ENCODE measurements at regions not wholly inside any gene's neighbourhood (a gene's known extent, or its start where the extent isn't known, plus 50 kb on each side); places are given as distances from the start of the nearest gene placed in this dataset.

DNA sequence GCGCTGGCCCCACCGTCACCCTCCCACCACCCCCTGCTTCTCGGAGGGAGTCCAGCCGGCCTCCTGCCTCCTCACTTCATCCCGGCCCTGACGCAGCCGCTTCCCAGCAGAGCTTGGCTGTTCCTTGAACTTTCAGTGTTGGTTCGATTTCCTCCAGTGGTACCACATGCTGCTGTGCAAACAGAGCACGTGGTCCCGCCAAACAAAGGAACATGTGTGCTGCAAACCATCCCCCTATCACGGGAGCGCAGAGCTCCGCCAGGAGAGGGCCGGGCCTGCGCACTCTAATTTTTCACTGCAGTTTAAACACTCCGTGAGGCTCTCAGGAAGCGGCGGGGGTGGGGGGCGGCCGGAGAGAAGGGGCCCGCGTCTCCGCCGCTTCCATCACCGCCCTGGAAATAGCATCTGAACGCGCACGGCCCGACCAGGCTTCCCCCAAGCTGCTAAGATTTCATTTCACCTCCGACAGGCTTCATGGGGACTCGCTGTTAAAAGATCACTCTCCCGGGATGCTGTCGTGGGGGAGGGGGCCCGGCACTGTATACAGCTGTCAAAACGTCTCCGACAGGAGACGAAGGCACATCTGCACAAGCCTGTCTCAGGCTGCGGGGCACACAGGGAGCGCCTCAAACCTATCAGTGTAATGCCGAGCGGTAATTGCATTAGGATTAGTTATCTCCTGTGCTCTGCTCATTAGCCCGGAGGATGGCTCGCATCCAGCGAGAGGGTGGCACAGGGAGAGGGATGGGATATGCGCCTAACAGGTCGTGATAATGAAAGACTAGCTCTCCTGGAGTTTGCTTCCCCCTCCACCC, 269.9 kb upstream of the SORL1-AS1 start (continued):
- TF ChIP-seq, protein P1, sequence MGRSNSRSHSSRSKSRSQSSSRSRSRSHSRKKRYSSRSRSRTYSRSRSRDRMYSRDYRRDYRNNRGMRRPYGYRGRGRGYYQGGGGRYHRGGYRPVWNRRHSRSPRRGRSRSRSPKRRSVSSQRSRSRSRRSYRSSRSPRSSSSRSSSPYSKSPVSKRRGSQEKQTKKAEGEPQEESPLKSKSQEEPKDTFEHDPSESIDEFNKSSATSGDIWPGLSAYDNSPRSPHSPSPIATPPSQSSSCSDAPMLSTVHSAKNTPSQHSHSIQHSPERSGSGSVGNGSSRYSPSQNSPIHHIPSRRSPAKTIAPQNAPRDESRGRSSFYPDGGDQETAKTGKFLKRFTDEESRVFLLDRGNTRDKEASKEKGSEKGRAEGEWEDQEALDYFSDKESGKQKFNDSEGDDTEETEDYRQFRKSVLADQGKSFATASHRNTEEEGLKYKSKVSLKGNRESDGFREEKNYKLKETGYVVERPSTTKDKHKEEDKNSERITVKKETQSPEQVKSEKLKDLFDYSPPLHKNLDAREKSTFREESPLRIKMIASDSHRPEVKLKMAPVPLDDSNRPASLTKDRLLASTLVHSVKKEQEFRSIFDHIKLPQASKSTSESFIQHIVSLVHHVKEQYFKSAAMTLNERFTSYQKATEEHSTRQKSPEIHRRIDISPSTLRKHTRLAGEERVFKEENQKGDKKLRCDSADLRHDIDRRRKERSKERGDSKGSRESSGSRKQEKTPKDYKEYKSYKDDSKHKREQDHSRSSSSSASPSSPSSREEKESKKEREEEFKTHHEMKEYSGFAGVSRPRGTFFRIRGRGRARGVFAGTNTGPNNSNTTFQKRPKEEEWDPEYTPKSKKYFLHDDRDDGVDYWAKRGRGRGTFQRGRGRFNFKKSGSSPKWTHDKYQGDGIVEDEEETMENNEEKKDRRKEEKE (IDR thresholded peaks at IDR 0.05), result no peak
- no peak for TF ChIP-seq KLF13 (CRISPR knock-in tag; IDR thresholded peaks at IDR 0.05)
- TF ChIP-seq SATB2 (CRISPR knock-in tag; IDR thresholded peaks at IDR 0.05), result peak; percentile 88
- no peak for TF ChIP-seq SSRP1 (CRISPR knock-in tag; IDR thresholded peaks at IDR 0.05)
- peak; percentile 89; the same call in 1 of the 2 replicates for TF ChIP-seq MEIS2 (CRISPR knock-in tag; IDR thresholded peaks at IDR 0.05)
- peak; percentile 69; the same call in 1 of the 2 replicates for TF ChIP-seq ARNTL (CRISPR knock-in tag; IDR thresholded peaks at IDR 0.05)
- TF ChIP-seq PHF20 (CRISPR knock-in tag; IDR thresholded peaks at IDR 0.05), result no peak
- peak; percentile 65; the same call in 1 of the 2 replicates for TF ChIP-seq FOSL2 (CRISPR knock-in tag; IDR thresholded peaks at IDR 0.05)
- TF ChIP-seq MBNL3 (CRISPR knock-in tag; conservative IDR thresholded peaks at IDR 0.05), result no peak
- no peak for TF ChIP-seq ZNF354B (CRISPR knock-in tag; IDR thresholded peaks at IDR 0.05)
- peak; percentile 78 for TF ChIP-seq NKX3-1 (CRISPR knock-in tag; IDR thresholded peaks at IDR 0.05)
- TF ChIP-seq, protein P2, sequence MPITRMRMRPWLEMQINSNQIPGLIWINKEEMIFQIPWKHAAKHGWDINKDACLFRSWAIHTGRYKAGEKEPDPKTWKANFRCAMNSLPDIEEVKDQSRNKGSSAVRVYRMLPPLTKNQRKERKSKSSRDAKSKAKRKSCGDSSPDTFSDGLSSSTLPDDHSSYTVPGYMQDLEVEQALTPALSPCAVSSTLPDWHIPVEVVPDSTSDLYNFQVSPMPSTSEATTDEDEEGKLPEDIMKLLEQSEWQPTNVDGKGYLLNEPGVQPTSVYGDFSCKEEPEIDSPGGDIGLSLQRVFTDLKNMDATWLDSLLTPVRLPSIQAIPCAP (CRISPR knock-in tag; IDR thresholded peaks at IDR 0.05; ENCODE audit: low read depth), result no peak
- TF ChIP-seq KDM1A (CRISPR knock-in tag; IDR thresholded peaks at IDR 0.05), result peak; percentile 51; the same call in 1 of the 2 replicates
- no peak for TF ChIP-seq IKZF1 (IDR thresholded peaks at IDR 0.05)
- TF ChIP-seq MXD4 (CRISPR knock-in tag; IDR thresholded peaks at IDR 0.05), result peak; percentile 86
- no peak for TF ChIP-seq NFE2 (CRISPR knock-in tag; IDR thresholded peaks at IDR 0.05)
- no peak for TF ChIP-seq ATF7 (IDR thresholded peaks at IDR 0.05)
- TF ChIP-seq ATF7 (CRISPR knock-in tag; IDR thresholded peaks at IDR 0.05), result no peak
- no peak for TF ChIP-seq SMC3 (IDR thresholded peaks at IDR 0.05; ENCODE audit: low read length)
- no peak for TF ChIP-seq ZNF510 (CRISPR knock-in tag; IDR thresholded peaks at IDR 0.05; ENCODE audit: low read depth)
- TF ChIP-seq ZNF713 (CRISPR knock-in tag; IDR thresholded peaks at IDR 0.05), result no peak
- no peak for TF ChIP-seq ZNF382 (CRISPR knock-in tag; IDR thresholded peaks at IDR 0.05; ENCODE audit: borderline replicate concordance)
- no peak for TF ChIP-seq ZBTB1 (CRISPR knock-in tag; IDR thresholded peaks at IDR 0.05; ENCODE audit: borderline replicate concordance)
- no peak for TF ChIP-seq GTF2F1 (IDR thresholded peaks at IDR 0.05; ENCODE audit: low read length)
- no peak for TF ChIP-seq ARNT (IDR thresholded peaks at IDR 0.05)
- TF ChIP-seq NPAS2 (CRISPR knock-in tag; IDR thresholded peaks at IDR 0.05; ENCODE audit: borderline replicate concordance), result no peak
- no peak for TF ChIP-seq ZNF550 (CRISPR knock-in tag; IDR thresholded peaks at IDR 0.05; ENCODE audit: borderline replicate concordance)
- TF ChIP-seq, protein P3, sequence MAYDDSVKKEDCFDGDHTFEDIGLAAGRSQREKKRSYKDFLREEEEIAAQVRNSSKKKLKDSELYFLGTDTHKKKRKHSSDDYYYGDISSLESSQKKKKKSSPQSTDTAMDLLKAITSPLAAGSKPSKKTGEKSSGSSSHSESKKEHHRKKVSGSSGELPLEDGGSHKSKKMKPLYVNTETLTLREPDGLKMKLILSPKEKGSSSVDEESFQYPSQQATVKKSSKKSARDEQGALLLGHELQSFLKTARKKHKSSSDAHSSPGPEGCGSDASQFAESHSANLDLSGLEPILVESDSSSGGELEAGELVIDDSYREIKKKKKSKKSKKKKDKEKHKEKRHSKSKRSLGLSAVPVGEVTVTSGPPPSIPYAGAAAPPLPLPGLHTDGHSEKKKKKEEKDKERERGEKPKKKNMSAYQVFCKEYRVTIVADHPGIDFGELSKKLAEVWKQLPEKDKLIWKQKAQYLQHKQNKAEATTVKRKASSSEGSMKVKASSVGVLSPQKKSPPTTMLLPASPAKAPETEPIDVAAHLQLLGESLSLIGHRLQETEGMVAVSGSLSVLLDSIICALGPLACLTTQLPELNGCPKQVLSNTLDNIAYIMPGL (CRISPR knock-in tag; IDR thresholded peaks at IDR 0.05; ENCODE audit: borderline replicate concordance in 1 of 2, low read depth in 1 of 2), result peak in 1 of 2 experiments; percentile 32; a peak in 1 of 4 replicates
- peak; percentile 64 for TF ChIP-seq JUNB (CRISPR knock-in tag; IDR thresholded peaks at IDR 0.05; ENCODE audit: borderline replicate concordance)

Measured in HepG2 (cell line).